Lower leg skin (tissue), 3 donors: ENCODE measurements at regions not wholly inside any gene's neighbourhood (a gene's known extent, or its start where the extent isn't known, plus 50 kb on each side); places are given as distances from the start of the nearest gene placed in this dataset.

Source experiments
- POLR2A ChIP-seq, 2 donors: fragments of 450-650 bp; IDR thresholded peaks; one replicate each; pipeline ENCODE4 v1.6.1; 2016 to 2017; ENCODE audit warnings: antibody characterized with exemption in 2 of 2, mild to moderate bottlenecking in 1 of 2, moderate library complexity in 1 of 2
- TF ChIP-seq, protein P1 (sequence below), 3 donors: fragments of 450-650 bp; IDR thresholded peaks; one replicate each; pipeline ENCODE4 v1.5.1; 2016; ENCODE audit warnings: antibody characterized with exemption in 3 of 3, mild to moderate bottlenecking in 3 of 3, moderate library complexity in 2 of 3

DNA sequence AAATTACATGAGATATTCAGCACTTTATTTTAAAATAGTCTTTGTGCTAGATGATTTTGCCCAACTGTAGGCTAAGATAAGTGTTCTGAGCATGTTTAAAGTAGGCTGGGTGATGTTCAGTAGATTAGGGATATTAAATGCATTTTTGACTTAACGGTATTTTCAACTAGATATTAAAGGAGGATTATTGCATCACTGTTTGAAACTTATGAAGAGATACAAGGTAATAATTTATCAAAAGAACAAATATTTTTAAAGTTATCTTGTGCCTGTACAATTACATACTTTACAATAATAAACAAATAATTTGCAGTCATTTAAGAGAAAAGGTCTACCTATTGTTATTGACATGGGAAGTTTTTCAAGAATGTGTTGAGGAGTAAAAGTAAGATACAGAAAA, 368.6 kb upstream of the DCN start:
- TF ChIP-seq, protein P1, sequence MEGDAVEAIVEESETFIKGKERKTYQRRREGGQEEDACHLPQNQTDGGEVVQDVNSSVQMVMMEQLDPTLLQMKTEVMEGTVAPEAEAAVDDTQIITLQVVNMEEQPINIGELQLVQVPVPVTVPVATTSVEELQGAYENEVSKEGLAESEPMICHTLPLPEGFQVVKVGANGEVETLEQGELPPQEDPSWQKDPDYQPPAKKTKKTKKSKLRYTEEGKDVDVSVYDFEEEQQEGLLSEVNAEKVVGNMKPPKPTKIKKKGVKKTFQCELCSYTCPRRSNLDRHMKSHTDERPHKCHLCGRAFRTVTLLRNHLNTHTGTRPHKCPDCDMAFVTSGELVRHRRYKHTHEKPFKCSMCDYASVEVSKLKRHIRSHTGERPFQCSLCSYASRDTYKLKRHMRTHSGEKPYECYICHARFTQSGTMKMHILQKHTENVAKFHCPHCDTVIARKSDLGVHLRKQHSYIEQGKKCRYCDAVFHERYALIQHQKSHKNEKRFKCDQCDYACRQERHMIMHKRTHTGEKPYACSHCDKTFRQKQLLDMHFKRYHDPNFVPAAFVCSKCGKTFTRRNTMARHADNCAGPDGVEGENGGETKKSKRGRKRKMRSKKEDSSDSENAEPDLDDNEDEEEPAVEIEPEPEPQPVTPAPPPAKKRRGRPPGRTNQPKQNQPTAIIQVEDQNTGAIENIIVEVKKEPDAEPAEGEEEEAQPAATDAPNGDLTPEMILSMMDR (IDR thresholded peaks at IDR 0.05), result no peak
- TF ChIP-seq POLR2A (IDR thresholded peaks at IDR 0.05), result no peak
